HepG2 (cell line): ENCODE measurements at regions not wholly inside any gene's neighbourhood (a gene's known extent, or its start where the extent isn't known, plus 50 kb on each side); places are given as distances from the start of the nearest gene placed in this dataset.

Source experiments
- ATAC-seq: fragments of 200-7000 bp; cut with Tn5 transposase; 3 replicates; pipeline ENCODE4 v1.9.1; 2020; ENCODE audit warnings: mild to moderate bottlenecking, moderate library complexity
- BruUV-seq: library from RNA; stranded (reverse); fragments of 400-500 nt; replicated peaks from 2 replicates; lab custom pipeline; 2021; lab: Mats Ljungman, UMichigan
- CTCF ChIA-PET: fragments of 300-600 bp; formaldehyde crosslinking; extraction: SDS; loops from one replicate; lab custom pipeline; 2021; ENCODE audit warnings: low total read pairs, inconsistent platforms, low intra/inter-chr PET ratio; lab: Yijun Ruan, JAX
- POLR2A ChIA-PET: fragments of 350-600 bp; sonication (Branson Sonifier 250); formaldehyde crosslinking; loops from one replicate; lab custom pipeline; 2020; ENCODE audit warnings: antibody characterized with exemption, inconsistent platforms; lab: Yijun Ruan, JAX
- DNase-seq: peaks from one replicate; pipeline ENCODE4 v3.0.0-alpha.2; 2015; ENCODE audit warnings: low spot score
- FAIRE-seq: peaks from 3 replicates; lab custom pipeline; 2011; peaks lifted over from hg19 to GRCh38; lab: Jason Lieb, UNC
- H2AFZ ChIP-seq: one replicate; pipeline ENCODE4 v1.6.1; 2011; ENCODE audit warnings: low read length, inconsistent platforms
- H3K27ac ChIP-seq: fragments of 300-600 bp; 3 replicates; pipeline ENCODE4 v1.8.0; 2011; ENCODE audit warnings: mixed run types, mild to moderate bottlenecking, mixed read lengths, low read length, inconsistent platforms; ENCODE audit not compliant: insufficient read depth; ENCODE audit errors: extremely low read length
- H3K27me3 ChIP-seq, 2 experiments: fragments of 200-600 bp in 1 of 2; 2 replicates in 1 of 2; 3 replicates in 1 of 2; pipeline versions ENCODE4 v1.6.0 to v1.8.0; 2011; ENCODE audit warnings: low read length in 2 of 2, mild to moderate bottlenecking in 2 of 2, moderate library complexity in 2 of 2, inconsistent platforms in 1 of 2; ENCODE audit not compliant: insufficient read depth in 2 of 2, control insufficient read depth in 1 of 2
- H3K36me3 ChIP-seq, 2 experiments: fragments of 200-600 bp in 1 of 2; replicated peaks in 1 of 2; 2 replicates in 1 of 2; 3 replicates in 1 of 2; pipeline versions ENCODE4 v1.5.1 to v1.8.0; 2011; ENCODE audit warnings: low read length in 2 of 2, inconsistent platforms in 1 of 2; ENCODE audit not compliant: insufficient read depth in 2 of 2, control insufficient read depth in 1 of 2
- H3K4me1 ChIP-seq: 2 replicates; pipeline ENCODE4 v1.5.1; 2012; ENCODE audit warnings: low read length, inconsistent platforms; ENCODE audit not compliant: insufficient read depth
- H3K4me2 ChIP-seq: 2 replicates; pipeline ENCODE4 v1.6.0; 2011; ENCODE audit warnings: low read depth, low read length, inconsistent platforms
- H3K4me3 ChIP-seq, 3 experiments: fragments of 200-600 bp in 1 of 3; sonication (generic), shearing (Covaris generic) in 1 of 3; replicated peaks in 1 of 3; 2 replicates each; pipeline ENCODE4 v1.5.1; 2011 to 2016; ENCODE audit warnings: low read length in 3 of 3, inconsistent platforms in 2 of 3, low read depth in 2 of 3, mild to moderate bottlenecking in 2 of 3, control low read depth in 1 of 3, mixed read lengths in 1 of 3; ENCODE audit not compliant: insufficient read depth in 1 of 3
- H3K79me2 ChIP-seq: one replicate; pipeline ENCODE4 v1.6.1; 2011; ENCODE audit warnings: low read length, inconsistent platforms; ENCODE audit not compliant: insufficient read depth
- H3K9ac ChIP-seq: 2 replicates; pipeline ENCODE4 v1.6.0; 2011; ENCODE audit warnings: mild to moderate bottlenecking, low read depth, low read length, inconsistent platforms; ENCODE audit not compliant: insufficient read depth
- H3K9me3 ChIP-seq: 2 replicates; pipeline ENCODE4 v1.5.1; 2012; ENCODE audit warnings: mild to moderate bottlenecking, low read length
- H4K20me1 ChIP-seq: 2 replicates; pipeline ENCODE4 v1.6.0; 2011; ENCODE audit warnings: inconsistent platforms, mild to moderate bottlenecking, low read length, moderate library complexity; ENCODE audit not compliant: insufficient read depth
- HNRNPLL ChIP-seq: fragments of 200-400 bp; formaldehyde crosslinking; IDR thresholded peaks from 2 replicates; pipeline ENCODE4 v1.6.1; 2017; ENCODE audit warnings: mild to moderate bottlenecking, low read depth, low read length; ENCODE audit not compliant: poor library complexity, severe bottlenecking
- RAD51 ChIP-seq: fragments of 450-650 bp; IDR thresholded peaks from 2 replicates; pipeline ENCODE4 v1.6.1; 2016; ENCODE audit warnings: borderline replicate concordance
- SALL2 ChIP-seq: sonication (generic); formaldehyde crosslinking; IDR thresholded peaks from 2 replicates; pipeline ENCODE4 v1.8.1; 2023; ENCODE audit warnings: mild to moderate bottlenecking, missing genetic modification reagents, inconsistent platforms
- SIN3B ChIP-seq: fragments of 150-350 bp; IDR thresholded peaks from 2 replicates; pipeline ENCODE4 v1.6.1; 2014; ENCODE audit warnings: low read length
- ZNF607 ChIP-seq: sonication (generic); formaldehyde crosslinking; IDR thresholded peaks from 2 replicates; pipeline ENCODE4 v1.5.1; 2020; ENCODE audit warnings: missing genetic modification reagents, mild to moderate bottlenecking, borderline replicate concordance
- ZSCAN22 ChIP-seq: sonication (generic); formaldehyde crosslinking; IDR thresholded peaks from 2 replicates; pipeline ENCODE4 v1.4.0; 2020; ENCODE audit warnings: mild to moderate bottlenecking, missing genetic modification reagents
- ZSCAN29 ChIP-seq: sonication (generic); formaldehyde crosslinking; conservative IDR thresholded peaks from 2 replicates; pipeline ENCODE4 v1.4.0; 2020; ENCODE audit warnings: mild to moderate bottlenecking, missing genetic modification reagents
- WGBS: methylation state at CpG from one replicate; pipeline ENCODE4 v1.1.6; 2017; ENCODE audit warnings: low lambda C conversion rate; 5-methylcytosine and 5-hydroxymethylcytosine counted together
- in situ Hi-C: cut with HindIII; loops from 2 replicates; pipeline ENCODE4 v1.10.0; 2017; ENCODE audit warnings: low pct_unique_long_range_greater_than_20kb; ENCODE audit not compliant: extremely low pct_ligation_motif_present
- intact Hi-C: fragments of 100-400 bp; cut with micrococcal nuclease; formaldehyde crosslinking; loops from one replicate; pipeline ENCODE4 v1.10.0; 2022; ENCODE audit not compliant: unreplicated experiment
- TF ChIP-seq, protein P1 (sequence below): sonication (generic); formaldehyde crosslinking; IDR thresholded peaks from 2 replicates; pipeline ENCODE4 v1.5.0; 2020; ENCODE audit warnings: missing genetic modification reagents
- TF ChIP-seq, protein P2 (sequence below): sonication (generic); formaldehyde crosslinking; IDR thresholded peaks from 2 replicates; pipeline ENCODE4 v1.4.0; 2020; ENCODE audit warnings: mild to moderate bottlenecking, missing genetic modification reagents
- TF ChIP-seq, protein P3 (sequence below): sonication (generic); formaldehyde crosslinking; IDR thresholded peaks from 2 replicates; pipeline ENCODE4 v1.4.0; 2020; ENCODE audit warnings: missing genetic modification reagents

DNA sequence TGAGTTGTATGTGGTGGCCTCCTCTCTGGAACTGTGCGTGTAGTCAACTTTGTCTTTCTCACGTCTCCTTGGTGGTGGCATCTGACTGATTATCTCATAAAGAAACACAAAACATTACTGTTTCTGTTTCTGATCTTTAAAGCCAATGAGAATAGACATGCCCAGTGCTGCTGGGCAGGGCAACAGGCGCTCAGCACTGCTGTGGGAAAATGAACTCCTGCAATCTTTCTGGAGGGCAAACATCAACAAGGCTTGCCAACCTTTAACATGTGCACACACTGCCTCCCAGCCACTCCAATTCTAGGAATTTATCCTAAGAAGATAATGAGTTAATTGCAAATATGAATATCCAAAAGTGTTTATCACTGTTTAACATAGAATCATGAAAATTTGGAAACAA, 106.3 kb upstream of the CD93 start:
- CTCF ChIA-PET, result no interaction called here
- BruUV-seq, result no TSS peak
- TF ChIP-seq, protein P1, sequence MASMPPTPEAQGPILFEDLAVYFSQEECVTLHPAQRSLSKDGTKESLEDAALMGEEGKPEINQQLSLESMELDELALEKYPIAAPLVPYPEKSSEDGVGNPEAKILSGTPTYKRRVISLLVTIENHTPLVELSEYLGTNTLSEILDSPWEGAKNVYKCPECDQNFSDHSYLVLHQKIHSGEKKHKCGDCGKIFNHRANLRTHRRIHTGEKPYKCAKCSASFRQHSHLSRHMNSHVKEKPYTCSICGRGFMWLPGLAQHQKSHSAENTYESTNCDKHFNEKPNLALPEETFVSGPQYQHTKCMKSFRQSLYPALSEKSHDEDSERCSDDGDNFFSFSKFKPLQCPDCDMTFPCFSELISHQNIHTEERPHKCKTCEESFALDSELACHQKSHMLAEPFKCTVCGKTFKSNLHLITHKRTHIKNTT (CRISPR knock-in tag), result 0 out of 2 replicates have a peak, but pooled peaks have one; percentile 47
- no peak for TF ChIP-seq SIN3B

DNA sequence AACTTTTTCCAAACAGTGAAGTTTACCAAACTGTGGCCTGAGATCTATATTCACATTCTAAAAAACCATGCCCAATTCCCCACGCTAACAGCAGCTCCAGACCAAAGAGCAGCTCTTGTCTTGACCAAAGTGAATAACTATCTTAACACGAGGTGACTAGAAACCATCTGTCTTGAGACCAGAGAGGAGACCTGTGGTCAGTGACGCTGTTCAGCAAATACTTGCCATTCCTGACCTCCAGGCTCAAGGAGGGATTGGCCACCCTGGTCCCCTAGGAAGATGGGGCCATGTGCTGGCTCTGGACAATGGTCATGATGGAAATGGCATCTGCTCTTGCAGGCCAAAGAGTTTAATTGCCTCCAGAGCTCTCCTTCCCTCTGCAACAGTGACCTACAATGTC, 104.4 kb upstream of the CD93 start:
- Histone ChIP-seq H3K4me2 (no peak overlapping the region), H2AFZ (no peak overlapping the region), H3K4me1 (no peaks in the 10 kb centered on the region), H3K4me3 (no peak overlapping the region), H3K36me3 (no peaks in the 10 kb centered on the region), H3K27ac (no peak overlapping the region), H3K79me2 (no peaks in the 10 kb centered on the region), H3K27me3 (peaks cover 0 to 1% of the 10 kb centered on the region in 2 experiments; a peak in 2 of 5 replicates), H4K20me1 (no peaks in the 10 kb centered on the region), H3K9me3 (no peaks in the 10 kb centered on the region)
- no TSS peak for BruUV-seq
- ChIA-PET CTCF (no interaction called here), POLR2A (no interaction called here)
- intact Hi-C loops (no loop called here), in situ Hi-C loops (no loop called here)
- FAIRE-seq, result no peak
- WGBS, result 23% methylated on average over 3 of the region's 3 CpGs
- no peak for ATAC-seq
- no peak for DNase-seq
- TF ChIP-seq ZNF607 (no peak), ZSCAN29 (CRISPR knock-in tag) (no peak), ZSCAN22 (CRISPR knock-in tag) (no peak), SALL2 (CRISPR knock-in tag) (no peak), HNRNPLL (no peak), RAD51 (no peak)
- TF ChIP-seq, protein P2, sequence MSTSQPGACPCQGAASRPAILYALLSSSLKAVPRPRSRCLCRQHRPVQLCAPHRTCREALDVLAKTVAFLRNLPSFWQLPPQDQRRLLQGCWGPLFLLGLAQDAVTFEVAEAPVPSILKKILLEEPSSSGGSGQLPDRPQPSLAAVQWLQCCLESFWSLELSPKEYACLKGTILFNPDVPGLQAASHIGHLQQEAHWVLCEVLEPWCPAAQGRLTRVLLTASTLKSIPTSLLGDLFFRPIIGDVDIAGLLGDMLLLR (CRISPR knock-in tag), result no peak
- TF ChIP-seq, protein P3, sequence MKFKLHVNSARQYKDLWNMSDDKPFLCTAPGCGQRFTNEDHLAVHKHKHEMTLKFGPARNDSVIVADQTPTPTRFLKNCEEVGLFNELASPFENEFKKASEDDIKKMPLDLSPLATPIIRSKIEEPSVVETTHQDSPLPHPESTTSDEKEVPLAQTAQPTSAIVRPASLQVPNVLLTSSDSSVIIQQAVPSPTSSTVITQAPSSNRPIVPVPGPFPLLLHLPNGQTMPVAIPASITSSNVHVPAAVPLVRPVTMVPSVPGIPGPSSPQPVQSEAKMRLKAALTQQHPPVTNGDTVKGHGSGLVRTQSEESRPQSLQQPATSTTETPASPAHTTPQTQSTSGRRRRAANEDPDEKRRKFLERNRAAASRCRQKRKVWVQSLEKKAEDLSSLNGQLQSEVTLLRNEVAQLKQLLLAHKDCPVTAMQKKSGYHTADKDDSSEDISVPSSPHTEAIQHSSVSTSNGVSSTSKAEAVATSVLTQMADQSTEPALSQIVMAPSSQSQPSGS (CRISPR knock-in tag), result no peak
- TF ChIP-seq, all 625 proteins: peak for 0
- H3K9ac ChIP-seq, result no peak overlapping the region

More for the DNA sequence above, 106.3 kb upstream of the CD93 start:
- POLR2A ChIA-PET, result no interaction called here
- no peaks in the 10 kb centered on the region for H3K4me1 ChIP-seq
- no peak overlapping the region for H3K4me2 ChIP-seq
- ATAC-seq, result no peak
- FAIRE-seq, result no peak
- no peak for DNase-seq
- intact Hi-C loops, result no loop called here
- WGBS, result 23% methylated on average over 3 of the region's 3 CpGs
- no peaks in the 10 kb centered on the region for H3K79me2 ChIP-seq
- H3K27me3 ChIP-seq, result no peaks in the 10 kb centered on the region; a peak in 1 of 5 replicates
- no peaks in the 10 kb centered on the region for H3K36me3 ChIP-seq
- H3K4me3 ChIP-seq, result no peak overlapping the region
- no peak overlapping the region for H2AFZ ChIP-seq
- no peaks in the 10 kb centered on the region for H3K9me3 ChIP-seq
- H3K27ac ChIP-seq, result no peak overlapping the region
- in situ Hi-C loops, result no loop called here
- H3K9ac ChIP-seq, result no peak overlapping the region
- no peaks in the 10 kb centered on the region for H4K20me1 ChIP-seq
